SK-N-SH treated with all-trans-retinoic acid at 6 μM for 48 hours (cell line): ENCODE measurements at regions not wholly inside any gene's neighbourhood (a gene's known extent, or its start where the extent isn't known, plus 50 kb on each side); places are given as distances from the start of the nearest gene placed in this dataset.

Experiments used
- ATAC-seq: fragments of 200-7000 bp; cut with Tn5 transposase; 3 replicates; pipeline ENCODE4 v1.9.1; 2020; ENCODE audit warnings: mild to moderate bottlenecking, moderate library complexity
- ARNTL ChIP-seq: fragments of 450-650 bp; formaldehyde crosslinking; IDR thresholded peaks from 2 replicates; pipeline ENCODE4 v1.5.0; 2020; ENCODE audit warnings: low read depth, mild to moderate bottlenecking, moderate library complexity, borderline replicate concordance
- BACH2 ChIP-seq: fragments of 250-450 bp; sonication (Bioruptor Pico); IDR thresholded peaks from 2 replicates; pipeline ENCODE4 v1.9.0; 2021; ENCODE audit warnings: mild to moderate bottlenecking, borderline replicate concordance
- CSDC2 ChIP-seq: fragments of 250-450 bp; sonication (Bioruptor Pico); IDR thresholded peaks from 2 replicates; pipeline ENCODE4 v1.5.0; 2020; ENCODE audit warnings: mild to moderate bottlenecking, moderate library complexity
- CSRNP3 ChIP-seq: fragments of 250-450 bp; sonication (Bioruptor Pico); IDR thresholded peaks from 2 replicates; pipeline ENCODE4 v1.5.1; 2021; ENCODE audit warnings: mild to moderate bottlenecking, moderate library complexity
- ESRRG ChIP-seq: fragments of 250-450 bp; sonication (Bioruptor Pico); IDR thresholded peaks from 2 replicates; pipeline ENCODE4 v1.6.1; 2021; ENCODE audit warnings: mild to moderate bottlenecking
- ISL1 ChIP-seq: fragments of 250-450 bp; sonication (Bioruptor Pico); IDR thresholded peaks from 2 replicates; pipeline ENCODE4 v2.1.2; 2022; ENCODE audit warnings: mild to moderate bottlenecking, moderate library complexity
- PATZ1 ChIP-seq: fragments of 250-450 bp; sonication (Bioruptor Pico); IDR thresholded peaks from 2 replicates; pipeline ENCODE4 v1.8.0; 2020; ENCODE audit warnings: mild to moderate bottlenecking, moderate library complexity, borderline replicate concordance
- PPARA ChIP-seq: fragments of 250-450 bp; sonication (Bioruptor Pico); IDR thresholded peaks from 2 replicates; pipeline ENCODE4 v1.5.0; 2020; ENCODE audit warnings: mild to moderate bottlenecking, borderline replicate concordance
- RARB ChIP-seq: fragments of 250-450 bp; sonication (Bioruptor Pico); IDR thresholded peaks from 2 replicates; pipeline ENCODE4 v1.8.0; 2021; ENCODE audit warnings: mild to moderate bottlenecking, moderate library complexity
- SNAI2 ChIP-seq: fragments of 250-450 bp; sonication (Bioruptor Pico); IDR thresholded peaks from 2 replicates; pipeline ENCODE4 v1.5.0; 2020; ENCODE audit warnings: mild to moderate bottlenecking, moderate library complexity
- TOX ChIP-seq: fragments of 250-450 bp; sonication (Bioruptor Pico); IDR thresholded peaks from 2 replicates; pipeline ENCODE4 v1.8.0; 2021; ENCODE audit warnings: mild to moderate bottlenecking, moderate library complexity, borderline replicate concordance
- ZC3H10 ChIP-seq: fragments of 250-450 bp; sonication (Bioruptor Pico); IDR thresholded peaks from 2 replicates; pipeline ENCODE4 v1.5.1; 2021; ENCODE audit warnings: mild to moderate bottlenecking, moderate library complexity
- ZFP3 ChIP-seq: fragments of 250-450 bp; sonication (Bioruptor Pico); IDR thresholded peaks from 2 replicates; pipeline ENCODE4 v1.5.0; 2020; ENCODE audit warnings: mild to moderate bottlenecking, moderate library complexity
- ZFP30 ChIP-seq: fragments of 450-650 bp; formaldehyde crosslinking; IDR thresholded peaks from 2 replicates; pipeline ENCODE4 v1.5.0; 2022; ENCODE audit warnings: mild to moderate bottlenecking, moderate library complexity
- ZNF565 ChIP-seq: fragments of 450-650 bp; formaldehyde crosslinking; conservative IDR thresholded peaks from 2 replicates; pipeline ENCODE4 v1.5.0; 2020; ENCODE audit warnings: low read depth, mild to moderate bottlenecking, moderate library complexity
- ZNF70 ChIP-seq: fragments of 450-650 bp; formaldehyde crosslinking; IDR thresholded peaks from 2 replicates; pipeline ENCODE4 v1.5.0; 2020; ENCODE audit warnings: mild to moderate bottlenecking, moderate library complexity
- TF ChIP-seq, protein P1 (sequence below): fragments of 250-450 bp; sonication (Bioruptor Pico); IDR thresholded peaks from 2 replicates; pipeline ENCODE4 v1.5.0; 2020; ENCODE audit warnings: mild to moderate bottlenecking, moderate library complexity
- TF ChIP-seq, protein P2 (sequence below): fragments of 250-450 bp; sonication (Bioruptor Pico); IDR thresholded peaks from 2 replicates; pipeline ENCODE4 v1.8.0; 2021; ENCODE audit warnings: low read depth, mild to moderate bottlenecking, moderate library complexity, borderline replicate concordance

DNA sequence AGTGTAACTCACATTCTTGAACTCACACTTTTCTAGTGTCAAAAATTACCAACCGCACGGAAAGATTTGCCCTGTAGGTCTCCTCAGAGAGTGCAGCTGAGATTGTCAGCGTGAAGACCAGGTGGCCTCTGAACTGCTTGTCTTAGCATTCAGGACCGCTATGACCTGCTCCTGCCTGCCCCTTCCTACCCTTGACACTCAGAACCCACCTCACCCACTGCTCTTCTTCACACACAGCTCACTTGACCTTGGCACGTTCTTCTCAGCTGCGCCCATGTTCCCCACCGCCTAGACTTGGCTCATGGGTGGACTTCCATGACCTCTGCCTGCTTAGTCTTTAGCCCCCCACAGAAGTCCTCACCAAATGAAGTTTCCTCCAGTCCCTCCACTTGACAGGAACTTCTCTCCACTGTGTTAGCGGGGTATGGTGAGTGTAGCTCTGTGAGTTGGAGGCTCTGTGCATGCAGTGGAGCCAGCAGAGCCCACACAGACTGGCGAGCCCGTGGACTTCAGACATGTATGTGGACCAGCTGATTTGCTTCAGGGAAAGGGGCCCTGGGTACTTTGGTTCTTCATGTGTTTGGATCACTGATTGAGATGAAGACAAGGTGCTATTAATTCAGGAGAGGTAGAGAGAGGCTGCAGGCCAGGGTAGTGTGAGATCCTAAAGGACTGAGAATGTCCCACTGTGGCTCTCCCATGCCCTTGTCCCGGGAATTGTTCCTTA, 221.3 kb downstream of the OPA1 start:
- TF ChIP-seq BACH2 (CRISPR knock-in tag) (no peak), ZFP30 (CRISPR knock-in tag) (no peak), RARB (CRISPR knock-in tag) (no peak), CSDC2 (CRISPR knock-in tag) (no peak), ZNF70 (CRISPR knock-in tag) (no peak), ZFP3 (CRISPR knock-in tag) (no peak), PATZ1 (CRISPR knock-in tag) (no peak), SNAI2 (CRISPR knock-in tag) (no peak), PPARA (CRISPR knock-in tag) (no peak), ESRRG (CRISPR knock-in tag) (no peak), TOX (no peak), CSRNP3 (CRISPR knock-in tag) (no peak), ZNF565 (CRISPR knock-in tag) (no peak), ISL1 (CRISPR knock-in tag) (no peak), ARNTL (no peak), ZC3H10 (CRISPR knock-in tag) (no peak)
- TF ChIP-seq, protein P1, sequence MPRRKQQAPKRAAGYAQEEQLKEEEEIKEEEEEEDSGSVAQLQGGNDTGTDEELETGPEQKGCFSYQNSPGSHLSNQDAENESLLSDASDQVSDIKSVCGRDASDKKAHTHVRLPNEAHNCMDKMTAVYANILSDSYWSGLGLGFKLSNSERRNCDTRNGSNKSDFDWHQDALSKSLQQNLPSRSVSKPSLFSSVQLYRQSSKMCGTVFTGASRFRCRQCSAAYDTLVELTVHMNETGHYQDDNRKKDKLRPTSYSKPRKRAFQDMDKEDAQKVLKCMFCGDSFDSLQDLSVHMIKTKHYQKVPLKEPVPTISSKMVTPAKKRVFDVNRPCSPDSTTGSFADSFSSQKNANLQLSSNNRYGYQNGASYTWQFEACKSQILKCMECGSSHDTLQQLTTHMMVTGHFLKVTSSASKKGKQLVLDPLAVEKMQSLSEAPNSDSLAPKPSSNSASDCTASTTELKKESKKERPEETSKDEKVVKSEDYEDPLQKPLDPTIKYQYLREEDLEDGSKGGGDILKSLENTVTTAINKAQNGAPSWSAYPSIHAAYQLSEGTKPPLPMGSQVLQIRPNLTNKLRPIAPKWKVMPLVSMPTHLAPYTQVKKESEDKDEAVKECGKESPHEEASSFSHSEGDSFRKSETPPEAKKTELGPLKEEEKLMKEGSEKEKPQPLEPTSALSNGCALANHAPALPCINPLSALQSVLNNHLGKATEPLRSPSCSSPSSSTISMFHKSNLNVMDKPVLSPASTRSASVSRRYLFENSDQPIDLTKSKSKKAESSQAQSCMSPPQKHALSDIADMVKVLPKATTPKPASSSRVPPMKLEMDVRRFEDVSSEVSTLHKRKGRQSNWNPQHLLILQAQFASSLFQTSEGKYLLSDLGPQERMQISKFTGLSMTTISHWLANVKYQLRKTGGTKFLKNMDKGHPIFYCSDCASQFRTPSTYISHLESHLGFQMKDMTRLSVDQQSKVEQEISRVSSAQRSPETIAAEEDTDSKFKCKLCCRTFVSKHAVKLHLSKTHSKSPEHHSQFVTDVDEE (CRISPR knock-in tag) = no peak
- TF ChIP-seq, protein P2, sequence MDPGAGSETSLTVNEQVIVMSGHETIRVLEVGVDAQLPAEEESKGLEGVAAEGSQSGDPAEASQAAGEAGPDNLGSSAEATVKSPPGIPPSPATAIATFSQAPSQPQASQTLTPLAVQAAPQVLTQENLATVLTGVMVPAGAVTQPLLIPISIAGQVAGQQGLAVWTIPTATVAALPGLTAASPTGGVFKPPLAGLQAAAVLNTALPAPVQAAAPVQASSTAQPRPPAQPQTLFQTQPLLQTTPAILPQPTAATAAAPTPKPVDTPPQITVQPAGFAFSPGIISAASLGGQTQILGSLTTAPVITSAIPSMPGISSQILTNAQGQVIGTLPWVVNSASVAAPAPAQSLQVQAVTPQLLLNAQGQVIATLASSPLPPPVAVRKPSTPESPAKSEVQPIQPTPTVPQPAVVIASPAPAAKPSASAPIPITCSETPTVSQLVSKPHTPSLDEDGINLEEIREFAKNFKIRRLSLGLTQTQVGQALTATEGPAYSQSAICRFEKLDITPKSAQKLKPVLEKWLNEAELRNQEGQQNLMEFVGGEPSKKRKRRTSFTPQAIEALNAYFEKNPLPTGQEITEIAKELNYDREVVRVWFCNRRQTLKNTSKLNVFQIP = no peak
- no peak for ATAC-seq

DNA sequence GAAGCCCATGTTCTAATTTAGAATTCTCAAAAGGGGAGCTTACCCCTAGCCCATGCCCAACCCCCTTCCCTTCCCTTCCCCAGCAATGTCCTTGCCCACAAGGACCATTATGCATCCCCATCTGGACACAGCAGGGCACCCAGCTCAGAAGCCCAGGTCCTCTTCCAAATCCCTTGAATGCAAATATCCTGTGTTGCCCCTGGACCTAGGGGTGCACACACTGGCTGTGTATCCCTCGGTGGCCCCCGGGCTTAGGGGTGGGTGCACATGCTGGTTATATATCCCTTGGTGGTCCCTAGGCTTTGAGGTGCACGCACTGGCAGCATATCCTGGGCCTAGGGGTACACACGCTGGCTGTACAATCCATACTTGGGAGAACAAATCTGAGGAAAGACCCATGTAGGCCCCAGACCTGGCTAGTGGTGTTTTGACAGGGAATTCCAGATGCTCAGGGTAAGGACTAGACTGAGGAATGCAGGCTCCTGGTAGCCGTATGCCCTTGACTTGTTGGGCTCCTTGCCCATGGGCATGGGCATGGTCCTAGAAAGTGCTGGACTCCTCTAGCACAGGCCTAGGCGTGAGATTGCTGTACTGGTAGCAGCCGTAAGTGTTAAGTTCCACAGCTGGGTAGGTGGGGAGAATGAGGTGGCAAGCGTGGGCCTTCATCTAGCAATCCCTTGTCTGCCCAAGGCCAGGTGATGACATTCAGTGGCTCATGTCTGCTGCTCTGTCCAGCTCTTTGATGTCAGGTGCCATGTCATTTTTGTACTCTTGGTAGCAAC, 222.4 kb downstream of the OPA1 start:
- no peak for ATAC-seq
- no peak for TF ChIP-seq CSRNP3 (CRISPR knock-in tag)
- TF ChIP-seq TOX = no peak
- no peak for TF ChIP-seq ESRRG (CRISPR knock-in tag)
- no peak for TF ChIP-seq ZNF70 (CRISPR knock-in tag)
- no peak for TF ChIP-seq RARB (CRISPR knock-in tag)
- no peak for TF ChIP-seq PATZ1 (CRISPR knock-in tag)
- no peak for TF ChIP-seq ARNTL
- no peak for TF ChIP-seq CSDC2 (CRISPR knock-in tag)
- TF ChIP-seq, protein P1 (CRISPR knock-in tag) = no peak
- no peak for TF ChIP-seq ZFP3 (CRISPR knock-in tag)
